GM23248 (cell line): ENCODE measurements at regions not wholly inside any gene's neighbourhood (a gene's known extent, or its start where the extent isn't known, plus 50 kb on each side); places are given as distances from the start of the nearest gene placed in this dataset.

Source experiments
- DNase-seq: peaks from one replicate; pipeline ENCODE4 v3.0.0-alpha.2; 2015
- H2AFZ ChIP-seq: fragments of 200-600 bp; sonication (generic); 2 replicates; pipeline ENCODE4 v1.6.1; 2016; ENCODE audit warnings: antibody characterized with exemption
- H3F3A ChIP-seq: fragments of 200-600 bp; sonication (generic); 2 replicates; pipeline ENCODE4 v1.6.1; 2016; ENCODE audit warnings: mild to moderate bottlenecking, antibody characterized with exemption, mixed run types; ENCODE audit not compliant: insufficient read depth
- H3K27ac ChIP-seq: fragments of 200-600 bp; sonication (generic); 2 replicates; pipeline ENCODE4 v1.5.1; 2016; ENCODE audit warnings: mild to moderate bottlenecking
- H3K27me3 ChIP-seq: fragments of 200-600 bp; sonication (generic); replicated peaks from 2 replicates; pipeline ENCODE4 v1.6.1; 2016; ENCODE audit warnings: mild to moderate bottlenecking; ENCODE audit not compliant: insufficient read depth
- H3K36me3 ChIP-seq: fragments of 200-600 bp; sonication (generic); 2 replicates; pipeline ENCODE4 v1.6.1; 2016; ENCODE audit warnings: low read depth, mild to moderate bottlenecking
- H3K4me1 ChIP-seq: fragments of 200-600 bp; sonication (generic); 2 replicates; pipeline ENCODE4 v1.6.1; 2016; ENCODE audit warnings: mild to moderate bottlenecking; ENCODE audit not compliant: insufficient read depth
- H3K4me2 ChIP-seq: fragments of 200-600 bp; sonication (generic); one replicate; pipeline ENCODE4 v1.6.1; 2016; ENCODE audit warnings: mild to moderate bottlenecking; ENCODE audit not compliant: unreplicated experiment
- H3K4me3 ChIP-seq: fragments of 200-600 bp; sonication (generic); 2 replicates; pipeline ENCODE4 v1.5.1; 2016; ENCODE audit warnings: mild to moderate bottlenecking
- H3K79me2 ChIP-seq: fragments of 200-600 bp; sonication (generic); 2 replicates; pipeline ENCODE4 v1.6.1; 2016; ENCODE audit warnings: mild to moderate bottlenecking; ENCODE audit not compliant: insufficient read depth
- H3K9ac ChIP-seq: fragments of 200-600 bp; sonication (generic); 2 replicates; pipeline ENCODE4 v1.6.1; 2016; ENCODE audit warnings: mild to moderate bottlenecking
- H3K9me2 ChIP-seq: fragments of 200-600 bp; sonication (generic); 2 replicates; pipeline ENCODE4 v1.6.1; 2016; ENCODE audit warnings: mixed run types, mild to moderate bottlenecking, moderate library complexity; ENCODE audit not compliant: insufficient read depth
- H3K9me3 ChIP-seq: fragments of 200-600 bp; sonication (generic); one replicate; pipeline ENCODE4 v1.6.1; 2017; ENCODE audit warnings: low read depth
- H4K20me1 ChIP-seq: fragments of 200-600 bp; sonication (generic); 2 replicates; pipeline ENCODE4 v1.6.0; 2016; ENCODE audit not compliant: insufficient read depth
- EZH2 ChIP-seq: fragments of 200-600 bp; sonication (generic); IDR thresholded peaks from 2 replicates; pipeline ENCODE4 v1.6.1; 2018; ENCODE audit warnings: antibody characterized with exemption, mild to moderate bottlenecking; ENCODE audit not compliant: insufficient read depth, poor library complexity, severe bottlenecking
- EZH2phosphoT487 ChIP-seq: fragments of 200-600 bp; sonication (generic); IDR thresholded peaks from 2 replicates; pipeline ENCODE4 v1.6.1; 2018; ENCODE audit warnings: antibody characterized with exemption, moderate library complexity, mild to moderate bottlenecking, low read depth; ENCODE audit not compliant: insufficient read depth
- WGBS, 2 experiments: methylation state at CpG; one replicate each; pipeline ENCODE4 v1.1.6; 2015 to 2017; ENCODE audit warnings: low lambda C conversion rate in 2 of 2, low coverage in 1 of 2; ENCODE audit errors: missing lambda C conversion rate in 2 of 2; 5-methylcytosine and 5-hydroxymethylcytosine counted together
- in situ Hi-C: fragments of 300-500 bp; cut with MboI; formaldehyde crosslinking; loops from 2 replicates; pipeline ENCODE4 v1.15.0; 2020

DNA sequence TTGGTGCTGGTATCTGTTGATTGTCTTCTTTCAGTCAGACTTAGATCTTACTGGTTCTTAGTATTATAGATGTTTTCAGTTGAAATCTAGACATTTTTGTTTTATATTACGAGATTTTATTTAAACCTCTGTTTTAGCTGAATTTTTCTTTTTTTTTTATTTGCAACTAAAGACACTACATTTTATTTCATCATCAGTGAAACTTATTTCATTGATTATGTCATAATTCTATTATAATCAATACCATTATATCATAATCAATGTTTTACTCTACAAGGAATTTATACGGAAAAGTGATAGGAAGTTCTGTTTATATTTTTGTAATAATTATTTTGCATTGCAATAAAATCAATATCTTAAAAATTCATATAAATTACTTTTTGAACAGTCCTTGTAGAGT, 477.4 kb upstream of the MDFIC2 start:
- H3K4me1 ChIP-seq: no peaks in the 10 kb centered on the region
- no peaks in the 10 kb centered on the region for H4K20me1 ChIP-seq
- no peak overlapping the region for H3K4me3 ChIP-seq
- H3K79me2 ChIP-seq: no peaks in the 10 kb centered on the region
- no peak for DNase-seq
- H2AFZ ChIP-seq: no peak overlapping the region
- no peak overlapping the region for H3K4me2 ChIP-seq
- no peaks in the 10 kb centered on the region for H3K36me3 ChIP-seq
- no peak overlapping the region for H3K9ac ChIP-seq
- in situ Hi-C loops: no loop called here
- no peaks in the 10 kb centered on the region for H3K27me3 ChIP-seq
- no peak overlapping the region for H3K27ac ChIP-seq
- H3K9me3 ChIP-seq: no peaks in the 10 kb centered on the region
- TF ChIP-seq EZH2phosphoT487 (no peak), EZH2 (no peak)
- H3F3A ChIP-seq: no peaks in the 10 kb centered on the region
- no peaks in the 10 kb centered on the region for H3K9me2 ChIP-seq
- 92 to 93% methylated on average over 2 of the region's 2 CpGs for WGBS, 2 experiments

DNA sequence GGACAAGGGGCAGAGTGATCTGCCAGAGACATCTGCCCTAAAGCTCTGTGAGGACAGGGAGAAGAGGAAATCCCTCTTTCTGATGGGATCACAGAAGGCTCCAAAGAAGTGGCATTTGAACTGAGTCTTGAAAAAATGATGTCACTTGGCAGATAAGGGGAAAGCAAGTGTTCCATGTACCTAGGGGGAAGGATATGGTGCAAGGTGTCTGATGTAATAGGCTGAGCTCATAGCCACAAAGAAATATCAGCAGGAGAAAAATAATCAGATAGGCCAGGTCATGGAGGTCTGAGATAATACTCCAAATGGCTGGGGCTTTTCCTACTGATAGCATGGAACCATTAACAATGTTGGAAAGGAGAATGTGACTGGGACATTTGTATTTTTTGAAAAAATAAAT, 468.4 kb upstream of the MDFIC2 start:
- Histone ChIP-seq H3F3A (no peaks in the 10 kb centered on the region), H3K27me3 (no peaks in the 10 kb centered on the region), H3K79me2 (no peaks in the 10 kb centered on the region), H3K4me2 (no peak overlapping the region), H3K4me1 (no peaks in the 10 kb centered on the region), H4K20me1 (no peaks in the 10 kb centered on the region), H3K4me3 (no peak overlapping the region), H3K27ac (no peak overlapping the region), H3K36me3 (no peaks in the 10 kb centered on the region), H2AFZ (no peak overlapping the region), H3K9me2 (no peaks in the 10 kb centered on the region), H3K9ac (no peak overlapping the region), H3K9me3 (no peaks in the 10 kb centered on the region)
- no peak for DNase-seq
- no peak for TF ChIP-seq EZH2phosphoT487
- TF ChIP-seq EZH2: no peak
- in situ Hi-C loops: no loop called here

GRCh38 chr3:70779296-70779695, 466.9 kb upstream of the MDFIC2 start:
- Histone ChIP-seq H4K20me1 (no peaks in the 10 kb centered on the region), H3K27me3 (no peaks in the 10 kb centered on the region), H3K79me2 (no peaks in the 10 kb centered on the region), H3K4me2 (no peak overlapping the region), H3K9ac (no peak overlapping the region), H3K4me3 (no peak overlapping the region), H3K9me3 (no peaks in the 10 kb centered on the region), H3F3A (no peaks in the 10 kb centered on the region), H3K9me2 (no peaks in the 10 kb centered on the region), H3K36me3 (no peaks in the 10 kb centered on the region), H2AFZ (no peak overlapping the region), H3K4me1 (no peaks in the 10 kb centered on the region), H3K27ac (no peak overlapping the region)
- TF ChIP-seq EZH2 (no peak), EZH2phosphoT487 (no peak)
- WGBS, 2 experiments: 89 to 90% methylated on average over 4 of the region's 4 CpGs
- in situ Hi-C loops: no loop called here
- no peak for DNase-seq

- H3K79me2 ChIP-seq: no peaks in the 10 kb centered on the region
- H3K9me2 ChIP-seq: no peaks in the 10 kb centered on the region
- H3F3A ChIP-seq: no peaks in the 10 kb centered on the region
- H4K20me1 ChIP-seq: no peaks in the 10 kb centered on the region
- H2AFZ ChIP-seq: no peak overlapping the region
- in situ Hi-C loops: no loop called here
- no peaks in the 10 kb centered on the region for H3K9me3 ChIP-seq
- TF ChIP-seq EZH2: no peak
- no peak for TF ChIP-seq EZH2phosphoT487
- H3K36me3 ChIP-seq: no peaks in the 10 kb centered on the region
- no peak for DNase-seq
- no peak overlapping the region for H3K4me2 ChIP-seq
- peaks cover 11% of the 10 kb centered on the region for H3K4me1 ChIP-seq
- no peaks in the 10 kb centered on the region for H3K27me3 ChIP-seq
- no peak overlapping the region for H3K4me3 ChIP-seq
- H3K27ac ChIP-seq: no peak overlapping the region
- 53 to 68% methylated on average over 2 of the region's 2 CpGs for WGBS, 2 experiments
- H3K9ac ChIP-seq: no peak overlapping the region
These were observed 463.6 kb upstream of the MDFIC2 start for GRCh38 chr3:70776081-70776480.

- Histone ChIP-seq H3K9me2 (no peaks in the 10 kb centered on the region), H3K36me3 (no peaks in the 10 kb centered on the region), H3F3A (no peaks in the 10 kb centered on the region), H3K79me2 (no peaks in the 10 kb centered on the region), H3K4me3 (no peak overlapping the region), H3K9me3 (no peaks in the 10 kb centered on the region), H4K20me1 (no peaks in the 10 kb centered on the region), H3K27me3 (no peaks in the 10 kb centered on the region), H3K4me2 (no peak overlapping the region), H2AFZ (no peak overlapping the region), H3K27ac (no peak overlapping the region), H3K4me1 (peaks cover 15% of the 10 kb centered on the region), H3K9ac (no peak overlapping the region)
- no peak for TF ChIP-seq EZH2
- TF ChIP-seq EZH2phosphoT487: no peak
- 45 to 48% methylated on average over 4 of the region's 4 CpGs for WGBS, 2 experiments
- DNase-seq: no peak
- in situ Hi-C loops: no loop called here
These were observed 462.8 kb upstream of the MDFIC2 start for GRCh38 chr3:70775257-70775656.
